AG04449 (cell line): ENCODE measurements at regions not wholly inside any gene's neighbourhood (a gene's known extent, or its start where the extent isn't known, plus 50 kb on each side); places are given as distances from the start of the nearest gene placed in this dataset.
A peak's percentile ranks its signal among the peaks of the same experiment; 100 is the strongest.

Experiments used
- CTCF ChIA-PET: fragments of 350-600 bp; formaldehyde crosslinking; extraction: SDS; loops from one replicate; lab custom pipeline; 2021; ENCODE audit warnings: antibody characterized with exemption; lab: Yijun Ruan, JAX
- POLR2A ChIA-PET: fragments of 400-600, 350-600 bp; formaldehyde crosslinking; extraction: SDS; loops from one replicate; lab custom pipeline; 2020; ENCODE audit warnings: antibody characterized with exemption, inconsistent platforms; lab: Yijun Ruan, JAX
- DNase-seq: peaks from one replicate; pipeline ENCODE4 v3.0.0-alpha.2; 2010; ENCODE audit warnings: low read depth, low spot score
- H3K4me3 ChIP-seq: 2 replicates; pipeline ENCODE4 v1.5.1; 2011; ENCODE audit warnings: low read depth, mild to moderate bottlenecking, control low read depth, low read length
- CTCF ChIP-seq: IDR thresholded peaks from one replicate; pipeline ENCODE4 v1.5.1; 2011; ENCODE audit warnings: mild to moderate bottlenecking, moderate library complexity, low read length, control low read depth, inconsistent platforms; ENCODE audit not compliant: insufficient read depth; ENCODE audit errors: missing control alignments

DNA sequence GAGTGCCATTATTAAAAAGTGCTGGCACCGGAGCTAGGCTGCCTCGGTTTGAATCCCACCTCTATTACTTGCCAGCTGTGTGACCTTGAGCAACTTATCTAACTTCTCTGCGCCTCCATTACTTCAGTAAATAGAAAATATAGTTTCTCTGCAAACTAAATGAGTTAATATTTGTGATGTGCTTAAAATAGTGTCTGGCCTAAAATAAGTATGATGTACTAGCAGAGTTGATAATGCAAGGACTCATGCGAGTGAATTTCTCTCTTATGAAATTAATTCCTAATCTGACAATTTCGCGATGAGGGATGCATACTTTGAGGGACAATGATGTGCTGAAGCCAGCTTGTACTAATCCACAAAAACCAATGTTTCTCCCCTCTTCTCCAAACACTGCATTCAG, 180.8 kb upstream of the NTF3 start:
- TF ChIP-seq CTCF, result no peak
- CTCF ChIA-PET, result no interaction called here

DNA sequence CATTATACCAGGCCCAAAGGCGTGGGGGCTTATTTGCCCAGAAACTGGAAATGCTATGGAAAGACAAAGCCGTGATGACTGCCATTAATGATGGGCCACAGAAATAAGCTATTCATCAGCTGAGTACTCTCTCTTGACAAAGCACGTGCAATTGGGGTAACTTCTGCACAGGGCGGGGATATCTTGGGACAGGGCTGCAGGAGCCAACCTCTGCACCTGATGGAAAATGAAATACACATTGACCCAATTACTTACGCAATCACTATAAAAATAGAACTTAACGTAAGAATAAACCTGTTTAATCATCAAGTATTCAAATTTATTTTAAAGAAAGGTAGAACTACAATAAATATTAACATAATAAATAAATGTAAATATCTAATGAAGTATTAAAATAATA, 180.1 kb upstream of the NTF3 start:
- DNase-seq, result no peak
- H3K4me3 ChIP-seq, result no peak overlapping the region
- ChIA-PET POLR2A (no interaction called here), CTCF (no interaction called here)
- TF ChIP-seq CTCF, result no peak

More for the DNA sequence above, 180.8 kb upstream of the NTF3 start:
- POLR2A ChIA-PET, result no interaction called here
- no peak for DNase-seq
- no peak overlapping the region for H3K4me3 ChIP-seq

DNA sequence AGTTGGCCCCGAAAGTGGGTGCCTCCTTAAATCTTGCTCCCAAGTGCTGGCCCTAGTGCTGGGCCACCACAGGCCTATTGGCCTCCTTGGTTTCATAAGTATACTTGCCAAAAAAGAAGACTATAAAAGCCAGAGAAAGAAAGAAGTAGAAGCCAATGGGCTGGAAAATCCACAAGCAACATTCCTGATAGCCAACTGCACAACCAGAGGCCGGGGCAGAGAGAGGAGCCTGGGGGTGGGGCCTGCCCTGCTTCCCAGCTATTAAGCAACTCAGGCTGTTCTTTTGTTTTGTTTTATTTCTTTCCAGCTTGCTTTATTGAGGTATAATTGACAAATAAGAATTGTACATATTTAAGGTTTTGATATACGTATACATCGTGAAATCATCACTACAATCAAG, 177.2 kb upstream of the NTF3 start:
- no peak for DNase-seq
- POLR2A ChIA-PET, result no interaction called here
- no peak for TF ChIP-seq CTCF
- H3K4me3 ChIP-seq, result no peak overlapping the region
- CTCF ChIA-PET, result no interaction called here

- POLR2A ChIA-PET, result no interaction called here
- TF ChIP-seq CTCF, result no peak
- H3K4me3 ChIP-seq, result no peak overlapping the region
- DNase-seq, result no peak
- CTCF ChIA-PET, result no interaction called here
Observed at GRCh38 chr12:5257763-5258495, 174.0 kb upstream of the NTF3 start.

GRCh38 chr12:5258498-5258897, 173.4 kb upstream of the NTF3 start:
- DNase-seq, result peak; percentile 95
- ChIA-PET POLR2A (no interaction called here), CTCF (no interaction called here)
- TF ChIP-seq CTCF, result no peak
- H3K4me3 ChIP-seq, result no peak overlapping the region

DNA sequence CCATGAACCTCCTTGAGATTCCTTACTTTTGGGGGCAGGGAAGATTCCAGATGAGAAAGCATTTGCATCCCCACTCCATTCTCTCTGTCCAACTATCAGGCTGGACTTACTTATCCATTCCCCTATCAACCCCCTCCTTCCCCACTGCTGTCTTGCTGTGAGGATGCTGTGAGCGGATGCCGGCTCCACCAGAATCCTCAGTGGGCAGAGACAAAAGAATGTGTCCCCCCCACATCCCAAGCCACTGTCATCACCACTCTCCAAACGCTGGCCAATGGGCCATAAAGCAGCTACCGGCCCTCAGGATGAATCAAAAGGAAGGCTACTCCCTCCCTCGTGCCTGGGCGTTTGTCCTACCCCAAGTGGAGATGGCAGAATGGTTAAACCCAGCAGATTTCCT, 173.0 kb upstream of the NTF3 start:
- DNase-seq, result no peak
- CTCF ChIA-PET, result no interaction called here
- POLR2A ChIA-PET, result no interaction called here
- H3K4me3 ChIP-seq, result no peak overlapping the region
- no peak for TF ChIP-seq CTCF
